ENCODE measurements at regions not wholly inside any gene's neighbourhood (a gene's known extent, or its start where the extent isn't known, plus 50 kb on each side); places are given as distances from the start of the nearest gene placed in this dataset.

DNA sequence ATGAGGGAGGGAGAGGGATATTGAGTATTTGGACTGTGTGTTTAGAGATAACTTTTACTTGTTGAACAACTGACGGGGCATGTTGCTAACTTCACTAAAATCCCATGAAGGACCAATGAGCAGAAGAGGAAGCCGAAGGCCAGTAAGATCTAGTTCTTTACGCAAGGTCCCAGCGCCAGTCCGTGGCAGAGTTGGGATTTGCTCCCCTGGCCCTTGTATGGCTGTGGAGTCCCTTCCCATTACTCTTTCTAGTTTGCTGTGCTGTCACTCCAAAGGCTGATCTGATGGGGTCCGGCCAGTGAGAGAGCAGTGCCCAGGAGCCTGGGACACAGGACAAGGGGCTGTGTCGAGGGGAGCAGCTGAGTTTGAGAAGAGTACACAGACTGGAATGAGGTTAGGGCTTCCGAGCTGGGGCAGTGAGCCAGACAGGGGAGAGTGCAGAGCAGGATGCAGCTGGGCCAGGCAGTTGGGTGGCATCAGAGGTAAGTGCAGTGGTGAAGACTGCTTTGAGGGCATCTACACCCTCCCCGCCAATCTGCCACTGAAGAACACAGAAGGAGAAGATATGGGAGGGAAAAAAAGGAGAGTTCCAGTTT is 692.9 kb upstream of the HS6ST1 start:
- no peak for DNase-seq
- Histone ChIP-seq H3K27ac (no peak overlapping the region), H3K4me1 (no peaks in the 10 kb centered on the region), H3K27me3 (no peaks in the 10 kb centered on the region), H3K4me3 (no peak overlapping the region), H3K9me3 (no peaks in the 10 kb centered on the region), H3K36me3 (ENCODE audit: low read depth, missing control alignments) (no peaks in the 10 kb centered on the region)
- TF ChIP-seq POLR2A (IDR thresholded peaks at IDR 0.05) = no peak
- TF ChIP-seq, protein P1, sequence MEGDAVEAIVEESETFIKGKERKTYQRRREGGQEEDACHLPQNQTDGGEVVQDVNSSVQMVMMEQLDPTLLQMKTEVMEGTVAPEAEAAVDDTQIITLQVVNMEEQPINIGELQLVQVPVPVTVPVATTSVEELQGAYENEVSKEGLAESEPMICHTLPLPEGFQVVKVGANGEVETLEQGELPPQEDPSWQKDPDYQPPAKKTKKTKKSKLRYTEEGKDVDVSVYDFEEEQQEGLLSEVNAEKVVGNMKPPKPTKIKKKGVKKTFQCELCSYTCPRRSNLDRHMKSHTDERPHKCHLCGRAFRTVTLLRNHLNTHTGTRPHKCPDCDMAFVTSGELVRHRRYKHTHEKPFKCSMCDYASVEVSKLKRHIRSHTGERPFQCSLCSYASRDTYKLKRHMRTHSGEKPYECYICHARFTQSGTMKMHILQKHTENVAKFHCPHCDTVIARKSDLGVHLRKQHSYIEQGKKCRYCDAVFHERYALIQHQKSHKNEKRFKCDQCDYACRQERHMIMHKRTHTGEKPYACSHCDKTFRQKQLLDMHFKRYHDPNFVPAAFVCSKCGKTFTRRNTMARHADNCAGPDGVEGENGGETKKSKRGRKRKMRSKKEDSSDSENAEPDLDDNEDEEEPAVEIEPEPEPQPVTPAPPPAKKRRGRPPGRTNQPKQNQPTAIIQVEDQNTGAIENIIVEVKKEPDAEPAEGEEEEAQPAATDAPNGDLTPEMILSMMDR (IDR thresholded peaks at IDR 0.05) = no peak
- intact Hi-C loops (cut with DNase I; ENCODE audit: low total_unique reads) = no loop called here
- WGBS, 2 donors = 77 to 90% methylated on average over 9 of the region's 9 CpGs

DNA sequence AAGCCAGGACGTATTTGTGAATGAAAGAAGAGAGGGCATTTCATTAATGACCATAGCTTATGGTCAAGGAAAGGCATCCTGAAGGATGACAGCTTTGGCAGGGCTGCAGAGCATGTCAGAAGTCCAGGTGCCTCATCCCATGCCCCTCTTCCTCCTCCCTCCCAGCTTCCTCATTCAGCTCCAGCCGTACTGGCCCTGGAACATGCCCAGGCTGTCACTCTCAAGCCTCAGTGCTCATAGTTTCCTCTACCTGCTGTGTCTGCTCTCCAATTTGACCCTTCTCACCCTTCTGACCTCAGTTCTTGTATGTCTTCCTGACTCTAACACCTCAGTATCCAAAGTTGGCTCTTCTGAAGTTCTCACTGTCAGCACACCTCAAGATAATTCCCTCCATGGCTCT is 695.8 kb upstream of the HS6ST1 start:
- DNase-seq = no peak
- 84 to 89% methylated on average over 2 of the region's 2 CpGs for WGBS, 2 donors
- intact Hi-C loops (cut with DNase I; ENCODE audit: low total_unique reads) = no loop called here

DNA sequence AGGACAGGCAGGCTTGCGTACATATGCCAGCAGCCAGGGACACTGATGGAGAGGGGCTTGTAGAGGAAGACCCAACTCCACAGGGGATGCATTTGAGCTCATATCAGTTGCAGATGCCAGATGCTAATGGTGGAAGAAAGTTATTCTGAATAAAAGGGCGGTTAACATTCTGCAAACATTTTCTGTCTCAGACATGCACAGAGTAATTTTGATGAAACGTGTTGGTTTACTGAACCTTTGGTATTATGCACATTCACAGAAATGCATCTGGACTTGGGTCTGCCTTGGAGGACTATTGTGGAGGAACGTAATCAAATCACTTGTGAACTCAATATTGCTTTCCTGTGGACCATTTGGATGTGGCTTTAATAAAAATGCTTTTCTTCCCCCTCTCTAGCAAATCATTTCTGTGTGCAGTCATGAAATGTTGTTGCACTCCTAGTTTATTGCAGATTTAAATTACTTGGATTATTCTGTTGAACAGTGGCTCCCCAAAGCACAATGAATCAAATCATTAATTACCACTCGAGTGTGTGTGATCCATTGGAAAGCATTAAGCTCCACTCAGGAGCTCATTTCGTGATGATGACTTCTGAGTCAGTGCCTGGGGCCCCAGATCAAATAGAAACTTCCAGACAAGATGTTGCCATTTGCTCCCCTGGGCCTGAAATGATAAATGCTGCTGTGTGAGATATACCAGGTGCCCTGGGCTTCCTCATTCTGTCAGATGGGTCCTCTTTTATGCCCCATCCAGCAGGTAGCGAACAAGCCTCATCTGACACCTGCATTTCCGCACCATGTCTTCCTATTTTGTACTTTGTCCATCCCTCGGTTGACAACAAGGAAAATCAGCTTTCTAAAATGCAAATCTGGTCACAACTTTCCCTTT is 697.0 kb upstream of the HS6ST1 start:
- TF ChIP-seq, protein P1 (IDR thresholded peaks at IDR 0.05) = no peak
- TF ChIP-seq POLR2A (IDR thresholded peaks at IDR 0.05) = no peak
- no peaks in the 10 kb centered on the region for H3K4me1 ChIP-seq
- H3K9me3 ChIP-seq = no peaks in the 10 kb centered on the region
- intact Hi-C loops (cut with DNase I; ENCODE audit: low total_unique reads) = no loop called here
- no peaks in the 10 kb centered on the region for H3K36me3 ChIP-seq (ENCODE audit: low read depth, missing control alignments)
- H3K4me3 ChIP-seq = no peak overlapping the region
- no peak overlapping the region for H3K27ac ChIP-seq
- no peaks in the 10 kb centered on the region for H3K27me3 ChIP-seq
- WGBS, 2 donors = 86 to 93% methylated on average over 9 of the region's 9 CpGs
- DNase-seq = no peak

More for the DNA sequence above, 695.8 kb upstream of the HS6ST1 start:
- Histone ChIP-seq H3K9me3 (no peaks in the 10 kb centered on the region), H3K4me3 (no peak overlapping the region), H3K27me3 (no peaks in the 10 kb centered on the region), H3K27ac (no peak overlapping the region), H3K4me1 (no peaks in the 10 kb centered on the region), H3K36me3 (ENCODE audit: low read depth, missing control alignments) (no peaks in the 10 kb centered on the region)
- no peak for TF ChIP-seq POLR2A (IDR thresholded peaks at IDR 0.05)
- TF ChIP-seq, protein P1 (IDR thresholded peaks at IDR 0.05) = no peak

DNA sequence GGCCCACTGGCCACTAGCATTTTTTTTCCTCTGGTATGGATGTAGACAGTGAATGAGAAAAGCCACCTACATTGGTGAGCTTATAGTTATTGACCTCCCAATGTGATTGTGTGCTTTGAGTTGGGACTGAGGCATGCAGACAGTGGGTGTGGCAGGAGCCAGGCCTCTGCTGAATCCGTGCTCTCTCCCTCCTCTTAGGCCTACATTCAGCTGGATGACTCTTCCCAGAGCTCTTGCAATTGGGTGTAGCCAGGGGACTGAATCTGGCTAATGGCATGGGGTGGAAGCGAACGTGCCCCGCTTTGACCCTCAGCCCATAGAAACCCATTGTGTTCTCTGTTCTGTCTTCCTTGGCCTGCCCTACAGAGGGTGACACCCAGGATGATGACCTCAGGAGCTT is 698.3 kb upstream of the HS6ST1 start:
- Histone ChIP-seq H3K4me3 (no peak overlapping the region), H3K27ac (no peak overlapping the region), H3K36me3 (ENCODE audit: low read depth, missing control alignments) (no peaks in the 10 kb centered on the region), H3K9me3 (no peaks in the 10 kb centered on the region), H3K27me3 (no peaks in the 10 kb centered on the region), H3K4me1 (no peaks in the 10 kb centered on the region)
- TF ChIP-seq POLR2A (IDR thresholded peaks at IDR 0.05) = no peak
- TF ChIP-seq, protein P1 (IDR thresholded peaks at IDR 0.05) = no peak
- 94% methylated on average over 4 of the region's 4 CpGs for WGBS, 2 donors
- intact Hi-C loops (cut with DNase I; ENCODE audit: low total_unique reads) = no loop called here
- no peak for DNase-seq

All from testis (tissue), 2 donors.